Small intestine (tissue), 7 donors: ENCODE measurements at regions not wholly inside any gene's neighbourhood (a gene's known extent, or its start where the extent isn't known, plus 50 kb on each side); places are given as distances from the start of the nearest gene placed in this dataset.

Experiments
- DNase-seq, 2 donors: peaks; one replicate each; pipeline versions ENCODE4 v3.0.0 to v3.0.0-alpha.2; 2013
- FAIRE-seq: peaks from 2 replicates; lab custom pipeline; 2012; peaks lifted over from hg19 to GRCh38; lab: Jason Lieb, UNC
- H3K27ac ChIP-seq, 3 donors: one replicate each; pipeline ENCODE4 v1.5.1; 2013; ENCODE audit warnings: low read length in 2 of 3, mild to moderate bottlenecking in 2 of 3, control low read depth in 1 of 3, inconsistent platforms in 1 of 3, low read depth in 1 of 3, moderate library complexity in 1 of 3
- H3K27me3 ChIP-seq, 3 donors: one replicate each; pipeline ENCODE4 v1.6.1; 2013; ENCODE audit warnings: low read length in 3 of 3, inconsistent platforms in 1 of 3; ENCODE audit not compliant: control insufficient read depth in 3 of 3, insufficient read depth in 3 of 3
- H3K36me3 ChIP-seq, 3 donors: one replicate each; pipeline ENCODE4 v1.6.1; 2013; ENCODE audit warnings: low read length in 3 of 3, inconsistent platforms in 1 of 3, low read depth in 1 of 3, mild to moderate bottlenecking in 1 of 3, moderate library complexity in 1 of 3; ENCODE audit not compliant: control insufficient read depth in 3 of 3, insufficient read depth in 2 of 3
- H3K4me1 ChIP-seq, 3 donors: one replicate each; pipeline ENCODE4 v1.6.1; 2013; ENCODE audit warnings: low read length in 2 of 3, inconsistent platforms in 1 of 3, low read depth in 1 of 3, mild to moderate bottlenecking in 1 of 3, moderate library complexity in 1 of 3; ENCODE audit not compliant: control insufficient read depth in 3 of 3, insufficient read depth in 2 of 3
- H3K4me3 ChIP-seq, 3 donors: one replicate each; pipeline ENCODE4 v1.5.1; 2013; ENCODE audit warnings: low read length in 3 of 3, control low read depth in 1 of 3, inconsistent platforms in 1 of 3, low read depth in 1 of 3, mild to moderate bottlenecking in 1 of 3, moderate library complexity in 1 of 3
- H3K9me3 ChIP-seq, 2 donors: one replicate each; pipeline ENCODE4 v1.6.1; 2013; ENCODE audit warnings: low read depth in 1 of 2, low read length in 1 of 2; ENCODE audit not compliant: control insufficient read depth in 2 of 2, insufficient read depth in 1 of 2
- WGBS, 3 donors: extraction: QIAGEN DNeasy Blood & Tissue Kit; methylation state at CpG; one replicate each; pipeline ENCODE4 v1.1.7; 2013; 5-methylcytosine and 5-hydroxymethylcytosine counted together
- donor health status: healthy with polysubstance abuse.
- donor health status: control.
- donor health status: control.
- donor health status: Bipolar disorder and iron deficiency.
- donor health status: healthy.

DNA sequence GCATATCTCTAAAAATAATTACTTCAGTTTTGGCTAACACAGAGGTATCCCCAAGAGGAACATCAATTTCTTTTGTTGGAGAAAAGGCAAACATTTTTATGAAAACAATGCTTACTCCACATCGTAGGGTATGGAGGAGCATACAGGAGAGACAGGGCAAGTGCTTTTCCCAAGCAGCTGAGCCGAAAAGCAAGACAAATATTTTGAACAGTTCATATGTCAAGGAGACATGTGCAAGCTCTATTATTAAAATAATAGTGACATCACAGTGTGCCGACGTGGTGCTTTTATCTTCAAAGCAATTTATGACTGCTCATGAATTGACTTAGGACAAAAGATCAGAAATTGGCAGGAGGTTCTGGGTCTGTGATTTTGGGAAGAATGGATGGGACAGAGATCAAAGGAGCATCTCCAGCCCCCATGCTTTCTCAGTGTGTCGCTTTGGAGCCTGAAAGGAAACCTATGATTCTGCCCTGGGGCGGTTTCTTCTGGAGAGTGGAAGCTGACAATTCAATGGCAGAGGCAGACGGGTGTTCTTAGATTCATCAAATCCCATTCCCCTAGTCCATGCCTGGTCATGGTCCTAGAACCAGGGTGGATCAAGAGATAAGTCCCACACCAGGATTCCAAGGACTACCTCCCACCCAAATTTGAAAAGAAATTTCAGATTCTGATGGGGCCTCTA lies 97.1 kb downstream of the JCAD start:
- H3K27me3 ChIP-seq: no peaks in the 10 kb centered on the region
- no peaks in the 10 kb centered on the region for H3K9me3 ChIP-seq
- DNase-seq: no peak
- FAIRE-seq: no peak
- 45 to 64% (median 57%) methylated on average over 7 of the region's 7 CpGs for WGBS, 3 donors
- H3K4me1 ChIP-seq: no peaks in the 10 kb centered on the region
- no peaks in the 10 kb centered on the region for H3K36me3 ChIP-seq
- H3K27ac ChIP-seq: no peak overlapping the region
- H3K4me3 ChIP-seq: no peak overlapping the region

DNA sequence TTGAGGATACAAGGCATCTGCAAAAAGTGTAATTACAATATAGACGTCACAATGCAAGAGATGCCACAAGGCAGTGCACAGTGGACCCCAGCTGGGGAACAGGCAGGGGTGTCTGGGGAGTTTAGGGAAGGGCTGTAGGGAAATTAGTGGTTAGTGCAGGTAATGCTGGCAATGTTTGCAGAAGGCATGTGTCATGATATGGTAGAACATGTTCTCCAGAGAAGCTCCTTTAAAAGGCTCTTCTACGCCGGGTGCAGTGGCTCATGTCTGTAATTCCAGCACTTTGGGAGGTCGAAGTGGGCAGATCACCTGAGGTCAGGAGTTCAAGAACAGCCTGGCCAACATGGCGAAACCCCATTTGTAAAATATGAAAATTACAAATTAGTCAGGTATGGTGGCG lies 98.0 kb downstream of the JCAD start:
- FAIRE-seq (no peak), DNase-seq (no peak)
- no peaks in the 10 kb centered on the region for H3K27me3 ChIP-seq
- no peaks in the 10 kb centered on the region for H3K4me1 ChIP-seq
- no peak overlapping the region for H3K4me3 ChIP-seq
- 90 to 93% (median 91%) methylated on average over 6 of the region's 6 CpGs for WGBS, 3 donors
- no peaks in the 10 kb centered on the region for H3K36me3 ChIP-seq
- H3K27ac ChIP-seq: no peak overlapping the region
- H3K9me3 ChIP-seq: peaks cover 0 to 4% of the 10 kb centered on the region in 2 donors

DNA sequence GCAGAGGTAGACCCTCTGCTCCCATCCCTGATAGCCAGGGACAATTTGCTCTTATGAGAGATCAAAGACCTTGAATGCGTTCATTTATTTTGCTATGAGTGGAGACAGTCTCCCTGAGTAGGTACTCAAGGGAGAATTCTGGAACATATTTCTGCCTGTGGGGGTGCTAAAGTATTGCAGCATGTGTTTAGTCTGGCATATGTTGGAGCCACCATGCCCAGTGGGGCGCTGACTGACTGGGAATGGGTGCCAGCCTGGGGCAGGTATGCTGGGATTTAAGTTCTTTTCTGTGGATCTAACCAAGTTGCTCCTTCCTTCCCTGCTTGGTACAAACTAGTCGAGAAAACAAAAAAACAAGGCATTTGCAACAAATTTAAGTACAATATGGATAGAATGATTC lies 99.1 kb downstream of the JCAD start:
- H3K36me3 ChIP-seq: no peaks in the 10 kb centered on the region
- H3K4me1 ChIP-seq: no peaks in the 10 kb centered on the region
- H3K9me3 ChIP-seq: peaks cover 0 to 4% of the 10 kb centered on the region in 2 donors
- H3K4me3 ChIP-seq: no peak overlapping the region
- WGBS, 3 donors: 78 to 85% (median 81%) methylated on average over 3 of the region's 3 CpGs
- DNase-seq (no peak), FAIRE-seq (no peak)
- no peak overlapping the region for H3K27ac ChIP-seq
- no peaks in the 10 kb centered on the region for H3K27me3 ChIP-seq

DNA sequence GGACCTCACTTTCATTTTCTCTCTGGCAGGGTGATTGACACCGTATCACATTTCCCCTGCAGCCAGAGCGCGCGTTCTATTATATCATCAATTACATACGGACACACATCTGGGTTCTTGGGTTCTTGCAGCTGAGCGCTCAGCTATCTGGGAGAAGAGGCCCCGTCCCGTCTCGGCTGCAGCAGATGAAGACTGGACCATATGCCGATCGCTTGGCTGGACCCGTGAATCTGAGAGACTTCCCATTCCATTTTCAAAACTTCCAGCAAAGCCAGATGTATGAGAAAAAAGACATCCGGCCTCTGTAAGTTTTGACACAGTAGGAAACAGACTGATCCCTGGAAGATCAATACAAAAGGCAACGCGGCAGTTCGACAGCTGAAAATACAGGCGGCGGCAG lies 99.8 kb downstream of the JCAD start:
- 70 to 87% (median 82%) methylated on average over 18 of the region's 18 CpGs for WGBS, 3 donors
- Histone ChIP-seq H3K27ac (no peak overlapping the region), H3K4me1 (no peaks in the 10 kb centered on the region), H3K27me3 (no peaks in the 10 kb centered on the region), H3K36me3 (no peaks in the 10 kb centered on the region), H3K9me3 (peaks cover 0 to 4% of the 10 kb centered on the region in 2 donors), H3K4me3 (no peak overlapping the region)
- no peak for DNase-seq
- no peak for FAIRE-seq

DNA sequence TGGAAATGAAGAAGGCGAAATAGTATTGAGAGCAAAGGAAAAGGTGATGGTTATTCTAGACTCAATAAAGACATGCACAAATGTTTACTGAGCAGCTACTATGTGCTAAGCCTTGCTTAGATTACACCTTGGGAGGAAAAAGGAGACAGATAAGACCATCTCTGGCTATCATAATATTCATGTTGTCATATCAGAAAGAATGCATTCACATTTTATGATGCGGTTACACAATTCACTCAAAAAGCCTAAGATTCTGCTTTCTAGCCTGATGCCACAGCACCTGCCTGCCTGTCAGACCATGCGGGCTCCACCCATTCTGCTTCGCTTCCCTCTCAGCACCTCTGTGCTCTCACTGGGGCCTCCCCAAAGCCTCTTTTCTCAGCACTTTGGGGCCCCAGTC lies 100.9 kb downstream of the JCAD start:
- WGBS, 3 donors: 87 to 94% (median 91%) methylated on average over 4 of the region's 4 CpGs
- Histone ChIP-seq H3K36me3 (no peaks in the 10 kb centered on the region), H3K27ac (no peak overlapping the region), H3K27me3 (no peaks in the 10 kb centered on the region), H3K9me3 (peaks cover 0 to 4% of the 10 kb centered on the region in 2 donors), H3K4me1 (no peaks in the 10 kb centered on the region), H3K4me3 (no peak overlapping the region)
- DNase-seq (no peak), FAIRE-seq (no peak)

DNA sequence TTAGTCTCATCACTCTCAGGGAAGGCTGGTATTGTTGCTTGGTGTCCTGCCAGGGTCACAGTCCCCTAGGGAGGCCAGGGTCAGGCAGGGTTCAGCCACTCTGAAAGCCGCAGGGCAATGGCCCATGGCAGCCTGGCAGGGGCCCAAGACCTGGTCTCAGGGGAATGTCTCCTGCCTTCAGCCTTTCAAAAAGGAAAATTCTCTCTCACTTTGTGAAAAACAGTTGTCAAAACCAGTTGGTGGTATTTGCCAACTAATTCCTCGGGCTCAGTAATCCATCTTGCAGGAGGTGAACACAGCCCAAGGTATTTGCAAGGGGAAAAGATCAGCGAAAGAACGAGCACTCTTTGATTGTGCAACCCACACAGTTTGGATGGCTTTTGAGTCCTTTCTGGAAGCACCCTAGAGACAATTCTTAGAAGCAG lies 101.5 kb downstream of the JCAD start:
- Histone ChIP-seq H3K27me3 (no peaks in the 10 kb centered on the region), H3K4me3 (no peak overlapping the region), H3K9me3 (peaks cover 0 to 4% of the 10 kb centered on the region in 2 donors), H3K36me3 (no peaks in the 10 kb centered on the region), H3K27ac (no peak overlapping the region), H3K4me1 (no peaks in the 10 kb centered on the region)
- WGBS, 3 donors: 49 to 69% (median 62%) methylated on average over 4 of the region's 4 CpGs
- no peak for DNase-seq
- FAIRE-seq: no peak

DNA sequence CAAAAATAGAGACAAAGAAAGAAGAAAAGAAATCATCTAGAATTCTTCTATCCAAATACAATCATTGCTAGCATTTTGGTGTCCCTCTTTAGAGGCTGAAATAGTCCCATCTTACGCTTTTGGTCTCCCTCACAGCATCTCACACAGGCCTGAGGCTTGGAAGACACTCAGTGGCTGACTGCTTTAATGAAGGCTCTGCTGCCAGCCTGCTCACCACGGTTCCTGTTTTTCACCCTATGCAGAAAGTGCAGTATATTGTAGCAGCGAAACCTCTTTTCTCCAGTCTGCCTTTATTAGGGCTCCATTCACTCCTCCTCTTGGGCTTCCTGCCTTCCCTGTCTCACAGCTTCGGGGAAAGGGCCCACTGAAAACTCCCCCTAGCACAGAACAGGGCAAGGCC lies 102.2 kb downstream of the JCAD start:
- DNase-seq (no peak), FAIRE-seq (no peak)
- H3K4me3 ChIP-seq: no peak overlapping the region
- H3K4me1 ChIP-seq: no peaks in the 10 kb centered on the region
- no peaks in the 10 kb centered on the region for H3K36me3 ChIP-seq
- WGBS, 3 donors: 65 to 79% (median 74%) methylated on average over 4 of the region's 4 CpGs
- peaks cover 0 to 4% of the 10 kb centered on the region in 2 donors for H3K9me3 ChIP-seq
- no peaks in the 10 kb centered on the region for H3K27me3 ChIP-seq
- H3K27ac ChIP-seq: no peak overlapping the region

DNA sequence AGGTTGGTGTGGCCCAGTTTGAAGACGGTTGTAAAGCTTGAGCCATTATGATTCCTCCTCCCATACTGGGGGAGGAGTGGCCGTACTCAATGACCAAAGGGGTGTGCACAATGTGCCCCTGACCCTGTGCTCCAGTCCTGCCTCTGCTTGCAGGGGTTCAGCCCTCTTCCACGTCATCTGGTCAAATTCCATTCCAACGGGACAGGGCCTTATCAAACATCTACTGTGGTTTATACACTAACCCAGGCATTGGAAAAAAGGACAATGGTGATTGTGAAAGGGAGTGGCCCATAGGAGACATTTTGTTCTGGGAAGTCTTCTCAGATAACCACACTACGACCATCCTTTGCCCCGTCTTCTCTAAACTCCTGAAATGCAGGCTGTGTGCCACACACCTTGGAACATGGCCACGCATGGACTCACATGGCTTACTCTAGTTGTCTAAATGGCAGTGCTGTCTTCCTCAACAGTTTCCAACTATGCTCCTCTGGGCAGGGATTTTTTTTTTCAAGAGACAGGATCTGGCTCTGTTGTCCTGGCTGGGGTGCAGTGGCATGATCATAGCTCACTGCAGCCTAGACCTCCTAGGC lies 103.0 kb downstream of the JCAD start:
- H3K9me3 ChIP-seq: peaks cover 0 to 4% of the 10 kb centered on the region in 2 donors
- H3K4me1 ChIP-seq: no peaks in the 10 kb centered on the region
- no peak overlapping the region for H3K4me3 ChIP-seq
- H3K27ac ChIP-seq: no peak overlapping the region
- H3K27me3 ChIP-seq: no peaks in the 10 kb centered on the region
- FAIRE-seq (no peak), DNase-seq (peak in 1 of 2 donors; percentile 38)
- WGBS, 3 donors: 46 to 75% (median 59%) methylated on average over 7 of the region's 7 CpGs
- H3K36me3 ChIP-seq: no peaks in the 10 kb centered on the region
